Endothelial cell of umbilical vein (primary cell): ENCODE measurements at regions not wholly inside any gene's neighbourhood (a gene's known extent, or its start where the extent isn't known, plus 50 kb on each side); places are given as distances from the start of the nearest gene placed in this dataset.

Source experiments
- BruUV-seq: library from RNA; stranded (reverse); fragments of 400-500 nt; replicated peaks from 2 replicates; lab custom pipeline; 2021; lab: Mats Ljungman, UMichigan
- CTCF ChIA-PET: fragments of 300-600, 350-600 bp; sonication (Branson Sonifier 250); formaldehyde crosslinking; loops from one replicate; lab custom pipeline; 2021; ENCODE audit warnings: antibody characterized with exemption, inconsistent platforms; lab: Charles Lee
- POLR2A ChIA-PET: fragments of 300-600, 350-600 bp; sonication (Branson Sonifier 250); formaldehyde crosslinking; loops from one replicate; lab custom pipeline; 2021; ENCODE audit warnings: antibody characterized with exemption, inconsistent platforms; lab: Charles Lee
- DNase-seq: peaks from one replicate; pipeline ENCODE4 v3.0.0-alpha.2; 2011; ENCODE audit warnings: low read depth, low spot score
- FAIRE-seq: peaks from 2 replicates; lab custom pipeline; 2011; peaks lifted over from hg19 to GRCh38; lab: Jason Lieb, UNC
- H2AFZ ChIP-seq: 2 replicates; pipeline ENCODE4 v1.6.0; 2012; ENCODE audit warnings: low read depth, low read length, control low read depth, inconsistent platforms
- H3K27ac ChIP-seq: 2 replicates; pipeline ENCODE4 v1.5.1; 2011; ENCODE audit warnings: low read depth, mild to moderate bottlenecking, control low read depth, low read length, moderate library complexity; ENCODE audit not compliant: insufficient read depth
- H3K27me3 ChIP-seq, 2 experiments: 2 replicates each; pipeline versions ENCODE4 v1.6.0 to v1.6.1; 2011; ENCODE audit warnings: low read length in 2 of 2, mixed read lengths in 1 of 2; ENCODE audit not compliant: control insufficient read depth in 2 of 2, insufficient read depth in 2 of 2
- H3K36me3 ChIP-seq, 2 experiments: 2 replicates in 1 of 2; 3 replicates in 1 of 2; pipeline ENCODE4 v1.5.1; 2011; ENCODE audit warnings: low read length in 2 of 2, mild to moderate bottlenecking in 1 of 2, moderate library complexity in 1 of 2; ENCODE audit not compliant: control insufficient read depth in 2 of 2, insufficient read depth in 2 of 2; ENCODE audit errors: extremely low read depth in 1 of 2
- H3K4me1 ChIP-seq: 3 replicates; pipeline ENCODE4 v1.5.1; 2011; ENCODE audit warnings: mild to moderate bottlenecking, low read length; ENCODE audit not compliant: control insufficient read depth, insufficient read depth; ENCODE audit errors: extremely low read depth
- H3K4me2 ChIP-seq: 2 replicates; pipeline ENCODE4 v1.6.1; 2011; ENCODE audit warnings: low read length, control low read depth, mixed read lengths; ENCODE audit not compliant: insufficient read depth
- H3K4me3 ChIP-seq, 3 experiments: fragments of 200-600 bp in 1 of 3; sonication (generic), shearing (Covaris generic) in 1 of 3; replicated peaks in 1 of 3; 2 replicates each; pipeline ENCODE4 v1.5.1; 2011 to 2016; ENCODE audit warnings: control low read depth in 3 of 3, low read length in 3 of 3, mild to moderate bottlenecking in 2 of 3, inconsistent platforms in 1 of 3, low read depth in 1 of 3, moderate library complexity in 1 of 3; ENCODE audit not compliant: insufficient read depth in 1 of 3
- H3K79me2 ChIP-seq: 2 replicates; pipeline ENCODE4 v1.6.0; 2012; ENCODE audit warnings: low read length, inconsistent platforms; ENCODE audit not compliant: control insufficient read depth, insufficient read depth
- H3K9ac ChIP-seq: replicated peaks from 2 replicates; pipeline ENCODE3; 2011; ENCODE audit warnings: low read length, control low read depth; ENCODE audit not compliant: insufficient read depth; ENCODE audit errors: extremely low read depth
- H3K9me1 ChIP-seq: replicated peaks from 3 replicates; pipeline ENCODE4 v1.6.0; 2011; ENCODE audit warnings: mild to moderate bottlenecking, low read length; ENCODE audit not compliant: control insufficient read depth, insufficient read depth; ENCODE audit errors: extremely low read depth
- H3K9me3 ChIP-seq: replicated peaks from 2 replicates; pipeline ENCODE4 v1.5.1; 2012; ENCODE audit warnings: low read length, inconsistent platforms; ENCODE audit not compliant: control insufficient read depth, insufficient read depth
- H4K20me1 ChIP-seq: replicated peaks from 2 replicates; pipeline ENCODE3; 2011; ENCODE audit warnings: mild to moderate bottlenecking, low read length; ENCODE audit not compliant: control insufficient read depth, insufficient read depth; ENCODE audit errors: extremely low read depth
- EZH2 ChIP-seq: IDR thresholded peaks from 2 replicates; pipeline ENCODE4 v1.6.1; 2012; ENCODE audit warnings: borderline replicate concordance, low read depth, mild to moderate bottlenecking, moderate library complexity, low read length, inconsistent platforms; ENCODE audit not compliant: severe bottlenecking
- FOS ChIP-seq: IDR thresholded peaks from 2 replicates; pipeline ENCODE4 v1.6.1; 2011; ENCODE audit warnings: mild to moderate bottlenecking, low read length, moderate library complexity, borderline replicate concordance; ENCODE audit not compliant: insufficient read depth
- GATA2 ChIP-seq: IDR thresholded peaks from 2 replicates; pipeline ENCODE4 v1.7.0; 2011; ENCODE audit warnings: low read depth, mild to moderate bottlenecking, moderate library complexity, mixed read lengths, low read length; ENCODE audit not compliant: insufficient read length, insufficient read depth
- JUN ChIP-seq: IDR thresholded peaks from 2 replicates; pipeline ENCODE4 v1.6.1; 2011; ENCODE audit warnings: borderline replicate concordance, low read depth; ENCODE audit not compliant: insufficient read length, insufficient read depth
- MYC ChIP-seq: IDR thresholded peaks from one replicate; pipeline ENCODE4 v1.6.1; 2011; ENCODE audit warnings: mild to moderate bottlenecking, low read depth, low read length
- POLR2A ChIP-seq: IDR thresholded peaks from 2 replicates; pipeline ENCODE4 v1.6.1; 2012; ENCODE audit warnings: low read depth, mild to moderate bottlenecking, control low read depth, low read length
- POLR2AphosphoS5 ChIP-seq: IDR thresholded peaks from 2 replicates; pipeline ENCODE4 v1.6.1; 2012; ENCODE audit warnings: low read depth, mild to moderate bottlenecking, control low read depth, low read length, moderate library complexity; ENCODE audit not compliant: insufficient read depth
- dilution Hi-C: fragments of 300-500 bp; cut with MboI; formaldehyde crosslinking; loops from one replicate; pipeline ENCODE4 v1.15.0; 2019; ENCODE audit warnings: low sequenced_read_pairs; ENCODE audit not compliant: extremely low pct_ligation_motif_present
- intact Hi-C: fragments of 100-400 bp; cut with micrococcal nuclease; formaldehyde crosslinking; loops from one replicate; pipeline ENCODE4 v1.10.0; 2022
- TF ChIP-seq, protein P1 (sequence below): IDR thresholded peaks from 2 replicates; pipeline ENCODE4 v1.6.1; 2011; ENCODE audit not compliant: insufficient read depth, insufficient read length
- TF ChIP-seq, protein P2 (sequence below), 2 donors: IDR thresholded peaks; 1 replicate in 1 of 2; 2 replicates in 1 of 2; pipeline ENCODE4 v1.5.1; 2011; ENCODE audit warnings: low read length in 2 of 2, mild to moderate bottlenecking in 2 of 2, moderate library complexity in 2 of 2, control low read depth in 1 of 2, inconsistent platforms in 1 of 2, low read depth in 1 of 2; ENCODE audit not compliant: insufficient read depth in 1 of 2; ENCODE audit errors: extremely low read depth in 1 of 2

DNA sequence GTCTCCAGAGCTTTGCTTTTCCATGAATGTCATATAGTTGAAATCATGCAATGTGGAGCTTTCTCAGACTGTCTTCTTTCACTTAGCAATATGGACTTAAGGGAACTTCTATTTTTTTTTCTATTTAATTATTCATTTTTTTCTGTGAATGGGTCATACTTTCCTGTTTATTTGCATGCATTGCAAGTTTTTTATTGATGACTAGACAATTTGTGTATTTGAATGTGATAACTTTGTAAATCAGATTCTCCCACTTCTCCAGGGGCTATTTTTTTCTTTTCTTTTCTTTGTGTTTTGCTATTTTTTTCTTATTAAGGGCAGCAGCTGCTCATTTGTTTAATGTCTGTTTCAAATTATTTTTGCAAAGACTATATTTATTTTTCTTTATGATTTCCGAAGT lies 1019.8 kb upstream of the ATXN7L3B start:
- H3K36me3 ChIP-seq, result no peaks in the 10 kb centered on the region
- CTCF ChIA-PET, result no interaction called here
- BruUV-seq, result no TSS peak
- dilution Hi-C loops, result no loop called here
- TF ChIP-seq, protein P1, sequence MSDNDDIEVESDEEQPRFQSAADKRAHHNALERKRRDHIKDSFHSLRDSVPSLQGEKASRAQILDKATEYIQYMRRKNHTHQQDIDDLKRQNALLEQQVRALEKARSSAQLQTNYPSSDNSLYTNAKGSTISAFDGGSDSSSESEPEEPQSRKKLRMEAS, result no peak
- TF ChIP-seq POLR2A, result no peak
- no peaks in the 10 kb centered on the region for H4K20me1 ChIP-seq
- H3K27ac ChIP-seq, result no peak overlapping the region
- H3K79me2 ChIP-seq, result no peaks in the 10 kb centered on the region
- no peaks in the 10 kb centered on the region for H3K27me3 ChIP-seq
- intact Hi-C loops, result no loop called here
- DNase-seq (no peak), FAIRE-seq (no peak)
- no peaks in the 10 kb centered on the region for H3K4me1 ChIP-seq
- H3K9me1 ChIP-seq, result no peaks in the 10 kb centered on the region
- H3K4me2 ChIP-seq, result no peak overlapping the region
- H3K9me3 ChIP-seq, result no peaks in the 10 kb centered on the region
- H3K4me3 ChIP-seq, result no peak overlapping the region
- H2AFZ ChIP-seq, result no peak overlapping the region
- no peak overlapping the region for H3K9ac ChIP-seq
- POLR2A ChIA-PET, result no interaction called here

DNA sequence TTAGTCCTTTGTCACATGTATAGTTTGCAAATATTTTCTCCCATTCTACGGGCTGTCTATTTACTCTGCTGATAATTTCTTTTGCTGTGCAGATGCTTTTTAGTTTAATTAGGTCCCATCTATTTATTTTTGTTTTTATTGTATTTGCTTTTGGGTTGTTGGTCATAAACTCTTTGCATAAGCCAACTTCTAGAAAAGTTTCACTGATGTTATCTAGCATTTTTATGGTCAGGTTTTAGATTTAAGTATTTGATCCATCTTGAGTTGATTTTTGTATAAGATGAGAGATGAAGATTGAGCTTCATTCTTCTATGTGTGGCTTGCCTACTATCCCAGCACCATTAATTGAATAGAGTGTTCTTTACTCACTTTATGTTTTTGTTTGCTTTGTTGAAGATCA lies 1008.4 kb upstream of the ATXN7L3B start:
- H3K9me1 ChIP-seq, result no peaks in the 10 kb centered on the region
- no peak overlapping the region for H3K9ac ChIP-seq
- H3K27me3 ChIP-seq, result no peaks in the 10 kb centered on the region
- BruUV-seq, result no TSS peak
- no peak overlapping the region for H3K27ac ChIP-seq
- POLR2A ChIA-PET, result no interaction called here
- no peaks in the 10 kb centered on the region for H4K20me1 ChIP-seq
- CTCF ChIA-PET, result no interaction called here
- no peak for TF ChIP-seq POLR2A
- no peak for TF ChIP-seq FOS
- TF ChIP-seq, protein P2, sequence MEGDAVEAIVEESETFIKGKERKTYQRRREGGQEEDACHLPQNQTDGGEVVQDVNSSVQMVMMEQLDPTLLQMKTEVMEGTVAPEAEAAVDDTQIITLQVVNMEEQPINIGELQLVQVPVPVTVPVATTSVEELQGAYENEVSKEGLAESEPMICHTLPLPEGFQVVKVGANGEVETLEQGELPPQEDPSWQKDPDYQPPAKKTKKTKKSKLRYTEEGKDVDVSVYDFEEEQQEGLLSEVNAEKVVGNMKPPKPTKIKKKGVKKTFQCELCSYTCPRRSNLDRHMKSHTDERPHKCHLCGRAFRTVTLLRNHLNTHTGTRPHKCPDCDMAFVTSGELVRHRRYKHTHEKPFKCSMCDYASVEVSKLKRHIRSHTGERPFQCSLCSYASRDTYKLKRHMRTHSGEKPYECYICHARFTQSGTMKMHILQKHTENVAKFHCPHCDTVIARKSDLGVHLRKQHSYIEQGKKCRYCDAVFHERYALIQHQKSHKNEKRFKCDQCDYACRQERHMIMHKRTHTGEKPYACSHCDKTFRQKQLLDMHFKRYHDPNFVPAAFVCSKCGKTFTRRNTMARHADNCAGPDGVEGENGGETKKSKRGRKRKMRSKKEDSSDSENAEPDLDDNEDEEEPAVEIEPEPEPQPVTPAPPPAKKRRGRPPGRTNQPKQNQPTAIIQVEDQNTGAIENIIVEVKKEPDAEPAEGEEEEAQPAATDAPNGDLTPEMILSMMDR (IDR thresholded peaks at IDR 0.05; ENCODE audit: extremely low read depth in 1 of 2, insufficient read depth in 1 of 2, low read depth in 1 of 2, low read length in 2 of 2), result no peak
- TF ChIP-seq MYC, result no peak
- TF ChIP-seq POLR2AphosphoS5, result no peak
- no peak for TF ChIP-seq EZH2
- TF ChIP-seq, protein P1, result no peak
- TF ChIP-seq JUN, result no peak
- TF ChIP-seq GATA2, result no peak
- H2AFZ ChIP-seq, result no peak overlapping the region
- H3K4me2 ChIP-seq, result no peak overlapping the region
- H3K9me3 ChIP-seq, result peaks cover 2% of the 10 kb centered on the region
- DNase-seq (no peak), FAIRE-seq (no peak)
- no peaks in the 10 kb centered on the region for H3K4me1 ChIP-seq
- dilution Hi-C loops (no loop called here), intact Hi-C loops (no loop called here)
- H3K4me3 ChIP-seq, result no peak overlapping the region
- no peaks in the 10 kb centered on the region for H3K79me2 ChIP-seq
- no peaks in the 10 kb centered on the region for H3K36me3 ChIP-seq
